ENCODE measurements at regions not wholly inside any gene's neighbourhood (a gene's known extent, or its start where the extent isn't known, plus 50 kb on each side); places are given as distances from the start of the nearest gene placed in this dataset.

GRCh38 chr5:164540174-164540573 lies 1034.8 kb downstream of the MAT2B start:
- no peak overlapping the region for H3K27ac ChIP-seq (ENCODE audit: low read length)

GRCh38 chr5:164545507-164545906 lies 1040.1 kb downstream of the MAT2B start:
- Histone ChIP-seq H3K4me3 (ENCODE audit: low read length in 2 of 2) (no peak overlapping the region), H3K9me3 (ENCODE audit: control insufficient read depth in 2 of 2, low read length in 2 of 2) (no peaks in the 10 kb centered on the region), H3K4me1 (ENCODE audit: control insufficient read depth, insufficient read depth, low read length) (no peaks in the 10 kb centered on the region), H3K36me3 (ENCODE audit: control insufficient read depth in 2 of 2, insufficient read depth in 2 of 2, low read length in 2 of 2) (no peaks in the 10 kb centered on the region), H3K27me3 (ENCODE audit: control insufficient read depth in 1 of 2, insufficient read depth in 2 of 2, low read length in 2 of 2) (no peaks in the 10 kb centered on the region), H3K27ac (ENCODE audit: low read length) (no peak overlapping the region), H3K9ac (ENCODE audit: low read length in 2 of 2) (no peak overlapping the region)

More at GRCh38 chr5:164540174-164540573, 1034.8 kb downstream of the MAT2B start:
- H3K4me1 ChIP-seq (ENCODE audit: control insufficient read depth, insufficient read depth, low read length) = no peaks in the 10 kb centered on the region
- H3K36me3 ChIP-seq (ENCODE audit: control insufficient read depth in 2 of 2, insufficient read depth in 2 of 2, low read length in 2 of 2) = no peaks in the 10 kb centered on the region
- no peak overlapping the region for H3K4me3 ChIP-seq (ENCODE audit: low read length in 2 of 2)
- no peaks in the 10 kb centered on the region for H3K9me3 ChIP-seq (ENCODE audit: control insufficient read depth in 2 of 2, low read length in 2 of 2)
- no peak overlapping the region for H3K9ac ChIP-seq (ENCODE audit: low read length in 2 of 2)
- H3K27me3 ChIP-seq (ENCODE audit: control insufficient read depth in 1 of 2, insufficient read depth in 2 of 2, low read length in 2 of 2) = no peaks in the 10 kb centered on the region

- Histone ChIP-seq H3K27me3 (ENCODE audit: control insufficient read depth in 1 of 2, insufficient read depth in 2 of 2, low read length in 2 of 2) (no peaks in the 10 kb centered on the region), H3K9me3 (ENCODE audit: control insufficient read depth in 2 of 2, low read length in 2 of 2) (no peaks in the 10 kb centered on the region), H3K4me1 (ENCODE audit: control insufficient read depth, insufficient read depth, low read length) (no peaks in the 10 kb centered on the region), H3K27ac (ENCODE audit: low read length) (no peak overlapping the region), H3K4me3 (ENCODE audit: low read length in 2 of 2) (no peak overlapping the region), H3K9ac (ENCODE audit: low read length in 2 of 2) (no peak overlapping the region), H3K36me3 (ENCODE audit: control insufficient read depth in 2 of 2, insufficient read depth in 2 of 2, low read length in 2 of 2) (no peaks in the 10 kb centered on the region)
Observed at GRCh38 chr5:164553851-164554250, 1048.4 kb downstream of the MAT2B start.

DNA sequence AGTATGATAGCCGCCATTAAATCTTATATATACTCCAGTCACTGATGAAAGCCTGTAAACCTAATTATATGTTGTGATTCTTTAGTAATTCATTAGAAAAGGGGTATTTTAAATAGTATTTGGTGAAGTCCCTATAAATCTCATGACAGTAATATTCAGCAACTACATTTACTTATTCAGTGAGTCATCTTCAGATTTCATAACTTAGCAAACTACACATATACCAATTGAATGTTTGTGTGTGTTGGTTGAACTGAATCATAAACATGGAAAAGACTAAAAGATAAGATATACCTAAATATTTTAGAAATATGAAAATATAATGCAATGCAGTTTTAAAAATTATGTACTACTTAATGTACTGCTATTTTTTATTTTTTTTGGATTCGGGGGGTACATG lies 1050.4 kb downstream of the MAT2B start:
- no peak overlapping the region for H3K9ac ChIP-seq (ENCODE audit: low read length in 2 of 2)
- H3K4me3 ChIP-seq (ENCODE audit: low read length in 2 of 2) = no peak overlapping the region
- no peaks in the 10 kb centered on the region for H3K4me1 ChIP-seq (ENCODE audit: control insufficient read depth, insufficient read depth, low read length)
- H3K27me3 ChIP-seq (ENCODE audit: control insufficient read depth in 1 of 2, insufficient read depth in 2 of 2, low read length in 2 of 2) = no peaks in the 10 kb centered on the region
- no peak overlapping the region for H3K27ac ChIP-seq (ENCODE audit: low read length)
- H3K9me3 ChIP-seq (ENCODE audit: control insufficient read depth in 2 of 2, low read length in 2 of 2) = no peaks in the 10 kb centered on the region
- no peaks in the 10 kb centered on the region for H3K36me3 ChIP-seq (ENCODE audit: control insufficient read depth in 2 of 2, insufficient read depth in 2 of 2, low read length in 2 of 2)

DNA sequence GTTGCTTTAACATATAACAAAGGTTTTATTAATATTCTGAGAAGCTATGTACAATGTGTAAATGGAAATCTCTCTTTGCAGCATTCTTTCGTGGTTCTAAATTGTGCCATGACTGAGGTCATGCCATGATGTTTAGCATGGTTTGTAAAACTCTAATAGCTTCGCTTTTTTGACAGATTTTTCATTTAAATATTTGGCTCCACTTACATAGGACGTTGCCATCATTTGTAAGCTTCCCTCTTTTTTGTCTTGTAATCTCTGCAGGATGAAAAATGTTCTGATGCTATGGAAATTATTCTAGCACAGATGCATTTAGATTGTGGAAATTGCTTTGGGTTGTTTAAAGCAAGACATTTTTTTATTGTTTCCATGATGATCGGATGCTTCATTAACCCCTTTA lies 1054.8 kb downstream of the MAT2B start:
- Histone ChIP-seq H3K36me3 (ENCODE audit: control insufficient read depth in 2 of 2, insufficient read depth in 2 of 2, low read length in 2 of 2) (no peaks in the 10 kb centered on the region), H3K9ac (ENCODE audit: low read length in 2 of 2) (no peak overlapping the region)

GRCh38 chr5:164561933-164562872 lies 1056.8 kb downstream of the MAT2B start:
- Histone ChIP-seq H3K36me3 (ENCODE audit: control insufficient read depth in 2 of 2, insufficient read depth in 2 of 2, low read length in 2 of 2) (no peaks in the 10 kb centered on the region), H3K27ac (ENCODE audit: low read length) (no peak overlapping the region), H3K9me3 (ENCODE audit: control insufficient read depth in 2 of 2, low read length in 2 of 2) (no peaks in the 10 kb centered on the region), H3K9ac (ENCODE audit: low read length in 2 of 2) (no peak overlapping the region), H3K27me3 (ENCODE audit: control insufficient read depth in 1 of 2, insufficient read depth in 2 of 2, low read length in 2 of 2) (no peaks in the 10 kb centered on the region), H3K4me3 (ENCODE audit: low read length in 2 of 2) (no peak overlapping the region), H3K4me1 (ENCODE audit: control insufficient read depth, insufficient read depth, low read length) (no peaks in the 10 kb centered on the region)

More for the DNA sequence above, 1054.8 kb downstream of the MAT2B start:
- Histone ChIP-seq H3K4me1 (ENCODE audit: control insufficient read depth, insufficient read depth, low read length) (no peaks in the 10 kb centered on the region), H3K27me3 (ENCODE audit: control insufficient read depth in 1 of 2, insufficient read depth in 2 of 2, low read length in 2 of 2) (no peaks in the 10 kb centered on the region), H3K9me3 (ENCODE audit: control insufficient read depth in 2 of 2, low read length in 2 of 2) (no peaks in the 10 kb centered on the region), H3K4me3 (ENCODE audit: low read length in 2 of 2) (no peak overlapping the region), H3K27ac (ENCODE audit: low read length) (no peak overlapping the region)

DNA sequence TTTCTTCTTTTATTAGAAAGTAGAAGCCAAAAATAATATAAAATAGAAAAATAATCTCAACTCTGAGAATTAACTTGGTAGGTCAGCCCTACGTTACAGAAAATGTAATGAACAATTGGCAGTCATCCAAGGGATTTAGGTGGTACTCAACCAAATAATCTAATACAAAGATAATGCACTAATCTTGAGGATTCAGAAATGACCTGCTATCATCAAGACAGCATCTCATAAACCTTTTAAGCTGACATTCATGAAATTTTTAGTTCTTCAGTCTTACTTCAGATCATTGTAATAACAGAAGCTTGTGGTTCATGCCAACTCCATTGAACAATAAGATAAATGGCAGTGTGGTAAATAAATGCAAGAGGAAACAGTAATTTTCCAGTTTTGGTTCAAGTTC lies 1058.0 kb downstream of the MAT2B start:
- Histone ChIP-seq H3K4me1 (ENCODE audit: control insufficient read depth, insufficient read depth, low read length) (no peaks in the 10 kb centered on the region), H3K4me3 (ENCODE audit: low read length in 2 of 2) (no peak overlapping the region), H3K9me3 (ENCODE audit: control insufficient read depth in 2 of 2, low read length in 2 of 2) (no peaks in the 10 kb centered on the region), H3K36me3 (ENCODE audit: control insufficient read depth in 2 of 2, insufficient read depth in 2 of 2, low read length in 2 of 2) (no peaks in the 10 kb centered on the region), H3K9ac (ENCODE audit: low read length in 2 of 2) (no peak overlapping the region), H3K27me3 (ENCODE audit: control insufficient read depth in 1 of 2, insufficient read depth in 2 of 2, low read length in 2 of 2) (no peaks in the 10 kb centered on the region), H3K27ac (ENCODE audit: low read length) (no peak overlapping the region)

DNA sequence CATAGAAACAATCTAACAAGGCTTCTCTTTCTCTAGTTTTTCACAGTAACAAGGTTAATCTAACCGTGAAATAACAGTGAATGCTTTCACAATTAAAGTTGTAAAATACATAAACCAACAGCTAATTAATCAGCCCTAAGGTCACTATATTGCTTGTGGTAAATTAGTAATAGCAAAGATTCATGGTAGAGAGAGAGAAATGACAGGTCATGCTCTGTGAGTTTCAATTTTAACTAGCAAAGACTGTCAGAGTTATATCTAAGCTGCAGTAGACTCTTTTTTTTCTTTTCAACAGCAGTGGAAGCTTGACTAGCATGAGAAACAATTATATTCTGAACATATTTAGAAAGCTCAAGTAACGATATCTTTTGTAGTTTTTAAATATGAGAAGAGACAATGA lies 1068.0 kb downstream of the MAT2B start:
- no peaks in the 10 kb centered on the region for H3K4me1 ChIP-seq (ENCODE audit: control insufficient read depth, insufficient read depth, low read length)
- no peaks in the 10 kb centered on the region for H3K9me3 ChIP-seq (ENCODE audit: control insufficient read depth in 2 of 2, low read length in 2 of 2)
- H3K27me3 ChIP-seq (ENCODE audit: control insufficient read depth in 1 of 2, insufficient read depth in 2 of 2, low read length in 2 of 2) = no peaks in the 10 kb centered on the region
- H3K4me3 ChIP-seq (ENCODE audit: low read length in 2 of 2) = no peak overlapping the region
- no peaks in the 10 kb centered on the region for H3K36me3 ChIP-seq (ENCODE audit: control insufficient read depth in 2 of 2, insufficient read depth in 2 of 2, low read length in 2 of 2)
- H3K9ac ChIP-seq (ENCODE audit: low read length in 2 of 2) = no peak overlapping the region
- no peak overlapping the region for H3K27ac ChIP-seq (ENCODE audit: low read length)

DNA sequence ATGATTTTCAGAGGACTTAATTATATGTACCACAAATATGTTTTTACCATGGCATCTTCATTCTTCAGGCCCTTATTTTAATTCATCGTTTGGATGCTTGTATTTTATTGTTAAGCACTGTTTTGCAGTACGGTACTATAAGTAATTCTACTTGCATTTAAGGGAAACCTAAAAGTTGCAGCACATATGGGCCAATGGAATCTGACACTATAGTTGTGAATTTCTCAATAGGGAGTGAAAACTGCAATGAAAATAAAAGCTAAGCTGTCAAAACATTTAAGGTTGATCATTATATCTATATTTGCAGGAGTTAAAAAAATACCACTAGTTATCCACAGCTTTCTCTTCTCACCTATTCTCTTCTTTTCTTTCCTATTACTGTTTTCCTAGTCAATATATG lies 1071.8 kb downstream of the MAT2B start:
- Histone ChIP-seq H3K27me3 (ENCODE audit: control insufficient read depth in 1 of 2, insufficient read depth in 2 of 2, low read length in 2 of 2) (no peaks in the 10 kb centered on the region), H3K4me3 (ENCODE audit: low read length in 2 of 2) (no peak overlapping the region), H3K36me3 (ENCODE audit: control insufficient read depth in 2 of 2, insufficient read depth in 2 of 2, low read length in 2 of 2) (no peaks in the 10 kb centered on the region), H3K4me1 (ENCODE audit: control insufficient read depth, insufficient read depth, low read length) (no peaks in the 10 kb centered on the region), H3K9me3 (ENCODE audit: control insufficient read depth in 2 of 2, low read length in 2 of 2) (no peaks in the 10 kb centered on the region), H3K27ac (ENCODE audit: low read length) (no peak overlapping the region), H3K9ac (ENCODE audit: low read length in 2 of 2) (no peak overlapping the region)

DNA sequence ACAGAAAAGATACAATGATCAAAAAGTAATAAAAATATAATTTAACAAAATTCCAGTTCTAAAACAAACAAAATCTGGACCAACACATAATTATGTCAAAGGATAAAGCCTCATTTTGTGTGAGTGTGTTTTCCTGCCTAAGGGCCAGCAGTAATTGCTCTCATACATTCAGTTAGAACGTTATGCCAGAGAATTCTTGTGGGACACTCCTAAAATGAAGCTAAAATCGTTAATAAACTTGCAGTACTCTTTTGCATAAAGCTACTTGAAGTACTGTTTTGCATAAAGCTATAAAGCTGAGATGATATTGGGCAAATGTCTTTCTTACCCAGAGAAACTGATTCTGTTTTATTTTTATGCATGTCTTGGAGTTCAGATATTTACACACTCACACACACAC lies 1072.3 kb downstream of the MAT2B start:
- Histone ChIP-seq H3K9me3 (ENCODE audit: control insufficient read depth in 2 of 2, low read length in 2 of 2) (no peaks in the 10 kb centered on the region), H3K27ac (ENCODE audit: low read length) (no peak overlapping the region), H3K27me3 (ENCODE audit: control insufficient read depth in 1 of 2, insufficient read depth in 2 of 2, low read length in 2 of 2) (no peaks in the 10 kb centered on the region), H3K4me3 (ENCODE audit: low read length in 2 of 2) (no peak overlapping the region), H3K36me3 (ENCODE audit: control insufficient read depth in 2 of 2, insufficient read depth in 2 of 2, low read length in 2 of 2) (no peaks in the 10 kb centered on the region), H3K9ac (ENCODE audit: low read length in 2 of 2) (no peak overlapping the region), H3K4me1 (ENCODE audit: control insufficient read depth, insufficient read depth, low read length) (no peaks in the 10 kb centered on the region)

DNA sequence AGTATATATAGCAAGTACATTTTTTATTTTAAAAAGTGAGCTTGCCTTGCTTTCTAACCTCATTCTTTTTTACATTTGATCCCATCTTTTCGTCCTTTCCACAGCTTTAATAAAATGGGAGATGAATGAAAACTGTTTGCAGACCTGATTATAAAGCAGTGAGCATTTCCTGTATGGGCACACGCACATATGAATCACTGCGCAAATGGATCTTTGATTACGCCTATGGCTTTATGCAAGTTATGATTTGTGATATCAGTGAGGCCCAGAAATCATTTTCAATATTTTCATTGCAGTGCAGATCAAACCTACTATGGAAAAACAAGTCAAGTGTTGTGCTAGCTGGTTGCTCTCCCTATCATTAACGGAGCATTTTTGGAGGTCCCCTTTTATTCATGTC lies 1073.0 kb downstream of the MAT2B start:
- H3K9me3 ChIP-seq (ENCODE audit: control insufficient read depth in 2 of 2, low read length in 2 of 2) = no peaks in the 10 kb centered on the region
- H3K36me3 ChIP-seq (ENCODE audit: control insufficient read depth in 2 of 2, insufficient read depth in 2 of 2, low read length in 2 of 2) = no peaks in the 10 kb centered on the region
- H3K27me3 ChIP-seq (ENCODE audit: control insufficient read depth in 1 of 2, insufficient read depth in 2 of 2, low read length in 2 of 2) = no peaks in the 10 kb centered on the region
- H3K27ac ChIP-seq (ENCODE audit: low read length) = no peak overlapping the region
- no peaks in the 10 kb centered on the region for H3K4me1 ChIP-seq (ENCODE audit: control insufficient read depth, insufficient read depth, low read length)
- no peak overlapping the region for H3K4me3 ChIP-seq (ENCODE audit: low read length in 2 of 2)
- H3K9ac ChIP-seq (ENCODE audit: low read length in 2 of 2) = no peak overlapping the region

All from stomach smooth muscle (tissue), 2 donors.